ENCODE measurements at regions not wholly inside any gene's neighbourhood (a gene's known extent, or its start where the extent isn't known, plus 50 kb on each side); places are given as distances from the start of the nearest gene placed in this dataset.

DNA sequence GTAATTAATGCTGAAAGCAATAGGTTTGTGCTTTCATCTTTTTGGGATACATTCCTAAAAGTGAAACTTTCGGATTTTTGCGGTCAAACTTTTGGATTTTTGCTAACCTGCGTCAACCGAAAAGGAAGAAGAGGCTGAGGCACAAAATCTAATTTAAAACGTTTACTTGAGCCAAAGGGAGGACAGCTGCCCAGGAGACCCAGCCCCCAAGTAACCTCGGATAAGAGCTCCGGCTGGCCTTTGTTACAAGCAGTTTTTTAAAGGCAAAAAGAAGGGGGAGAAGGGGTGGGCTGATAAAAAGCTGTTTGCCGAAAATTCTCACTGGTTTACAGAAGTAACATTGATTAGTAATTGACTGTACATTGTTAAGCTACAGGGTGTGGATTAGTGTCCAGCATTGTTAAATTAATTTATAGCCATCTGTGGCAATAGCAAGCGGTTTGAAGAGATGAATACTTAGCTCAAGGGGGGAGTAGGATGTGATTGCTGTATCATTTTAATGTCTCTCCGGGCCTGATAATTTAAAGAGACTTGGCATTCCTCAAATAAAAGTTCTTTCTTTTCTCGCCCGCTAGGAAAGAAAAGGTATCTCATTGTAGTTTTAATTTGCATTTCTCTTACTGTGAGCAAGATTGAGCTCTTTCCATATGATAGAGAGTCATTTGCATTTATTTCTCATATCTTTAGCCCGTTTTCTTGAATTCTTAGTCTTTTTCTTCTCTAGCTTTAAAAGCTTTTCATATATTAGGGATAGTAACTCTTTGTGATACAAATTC, 59.1 kb upstream of the USP9X start:
- TF ChIP-seq, protein P1, sequence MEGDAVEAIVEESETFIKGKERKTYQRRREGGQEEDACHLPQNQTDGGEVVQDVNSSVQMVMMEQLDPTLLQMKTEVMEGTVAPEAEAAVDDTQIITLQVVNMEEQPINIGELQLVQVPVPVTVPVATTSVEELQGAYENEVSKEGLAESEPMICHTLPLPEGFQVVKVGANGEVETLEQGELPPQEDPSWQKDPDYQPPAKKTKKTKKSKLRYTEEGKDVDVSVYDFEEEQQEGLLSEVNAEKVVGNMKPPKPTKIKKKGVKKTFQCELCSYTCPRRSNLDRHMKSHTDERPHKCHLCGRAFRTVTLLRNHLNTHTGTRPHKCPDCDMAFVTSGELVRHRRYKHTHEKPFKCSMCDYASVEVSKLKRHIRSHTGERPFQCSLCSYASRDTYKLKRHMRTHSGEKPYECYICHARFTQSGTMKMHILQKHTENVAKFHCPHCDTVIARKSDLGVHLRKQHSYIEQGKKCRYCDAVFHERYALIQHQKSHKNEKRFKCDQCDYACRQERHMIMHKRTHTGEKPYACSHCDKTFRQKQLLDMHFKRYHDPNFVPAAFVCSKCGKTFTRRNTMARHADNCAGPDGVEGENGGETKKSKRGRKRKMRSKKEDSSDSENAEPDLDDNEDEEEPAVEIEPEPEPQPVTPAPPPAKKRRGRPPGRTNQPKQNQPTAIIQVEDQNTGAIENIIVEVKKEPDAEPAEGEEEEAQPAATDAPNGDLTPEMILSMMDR (IDR thresholded peaks at IDR 0.05): no peak
- no peak for TF ChIP-seq EZH2 (IDR thresholded peaks at IDR 0.05; ENCODE audit: borderline replicate concordance, insufficient read depth, low read depth, low read length, poor library complexity, severe bottlenecking)

Measured in B cell (primary cell).